ENCODE measurements at regions not wholly inside any gene's neighbourhood (a gene's known extent, or its start where the extent isn't known, plus 50 kb on each side); places are given as distances from the start of the nearest gene placed in this dataset.

GRCh38 chr12:67082221-67082620 lies 186.9 kb upstream of the CAND1 start:
- no peak for TF ChIP-seq YY1 (IDR thresholded peaks at IDR 0.05; ENCODE audit: insufficient read depth, insufficient read length)
- TF ChIP-seq ZNF274 (IDR thresholded peaks at IDR 0.05; ENCODE audit: low read depth, low read length): no peak
- TF ChIP-seq SUZ12 (IDR thresholded peaks at IDR 0.05; ENCODE audit: extremely low read depth, insufficient read depth, insufficient read length): no peak

Data from NT2/D1 (cell line).